CD14-positive monocyte (primary cell): ENCODE measurements at regions not wholly inside any gene's neighbourhood (a gene's known extent, or its start where the extent isn't known, plus 50 kb on each side); places are given as distances from the start of the nearest gene placed in this dataset.

Source experiments
- DNase-seq, 3 donors: peaks; one replicate each; pipeline ENCODE4 v3.0.0-alpha.2; 2011 to 2022
- H2AFZ ChIP-seq: 2 replicates; pipeline ENCODE4 v1.6.0; 2012; ENCODE audit warnings: mild to moderate bottlenecking, low read depth, low read length, inconsistent platforms; ENCODE audit not compliant: insufficient read depth, poor library complexity, severe bottlenecking
- H3K27ac ChIP-seq, 2 donors: 1 replicate in 1 of 2; 2 replicates in 1 of 2; pipeline ENCODE4 v1.5.1; 2012 to 2013; ENCODE audit warnings: low read length in 2 of 2, control low read depth in 1 of 2, inconsistent platforms in 1 of 2, low read depth in 1 of 2, mild to moderate bottlenecking in 1 of 2
- H3K27me3 ChIP-seq, 2 donors: one replicate each; pipeline versions ENCODE4 v1.6.0 to v1.6.1; 2011 to 2013; ENCODE audit warnings: low read length in 2 of 2; ENCODE audit not compliant: control insufficient read depth in 2 of 2, insufficient read depth in 2 of 2
- H3K36me3 ChIP-seq, 2 donors: replicated peaks in 1 of 2; 1 replicate in 1 of 2; 2 replicates in 1 of 2; pipeline versions ENCODE4 v1.5.1 to v1.6.1; 2012 to 2013; ENCODE audit warnings: low read length in 2 of 2, control low read depth in 1 of 2, inconsistent platforms in 1 of 2, mild to moderate bottlenecking in 1 of 2; ENCODE audit not compliant: insufficient read depth in 2 of 2, control insufficient read depth in 1 of 2
- H3K4me1 ChIP-seq, 2 donors: 1 replicate in 1 of 2; 2 replicates in 1 of 2; pipeline versions ENCODE4 v1.5.1 to v1.6.1; 2012 to 2013; ENCODE audit warnings: low read length in 2 of 2, control low read depth in 1 of 2, inconsistent platforms in 1 of 2, mild to moderate bottlenecking in 1 of 2, moderate library complexity in 1 of 2; ENCODE audit not compliant: insufficient read depth in 2 of 2, control insufficient read depth in 1 of 2
- H3K4me2 ChIP-seq: replicated peaks from 2 replicates; pipeline ENCODE3; 2012; ENCODE audit warnings: low read length, moderate library complexity, mild to moderate bottlenecking; ENCODE audit not compliant: poor library complexity, severe bottlenecking; ENCODE audit errors: extremely low read depth
- H3K4me3 ChIP-seq, 3 experiments: fragments of 200-600 bp in 1 of 3; sonication (generic) in 1 of 3; replicated peaks in 1 of 3; 1 replicate in 2 of 3; 2 replicates in 1 of 3; pipeline ENCODE4 v1.5.1; 2011 to 2013; ENCODE audit warnings: low read length in 3 of 3, mild to moderate bottlenecking in 3 of 3, control low read depth in 2 of 3, low read depth in 2 of 3, inconsistent platforms in 1 of 3, moderate library complexity in 1 of 3
- H3K79me2 ChIP-seq: 2 replicates; pipeline ENCODE4 v1.6.0; 2012; ENCODE audit warnings: mild to moderate bottlenecking, control low read depth, inconsistent platforms, low read length, moderate library complexity; ENCODE audit not compliant: insufficient read depth
- H3K9ac ChIP-seq: 2 replicates; pipeline ENCODE4 v1.6.0; 2017; ENCODE audit warnings: low read length, mild to moderate bottlenecking; ENCODE audit not compliant: insufficient read depth, poor library complexity, severe bottlenecking
- H3K9me3 ChIP-seq, 2 donors: replicated peaks in 1 of 2; 1 replicate in 1 of 2; 2 replicates in 1 of 2; pipeline versions ENCODE4 v1.5.1 to v1.6.1; 2012 to 2013; ENCODE audit warnings: low read length in 2 of 2, control low read depth in 1 of 2; ENCODE audit not compliant: control insufficient read depth in 1 of 2, insufficient read depth in 1 of 2
- H4K20me1 ChIP-seq: 2 replicates; pipeline ENCODE4 v1.6.0; 2012; ENCODE audit warnings: mild to moderate bottlenecking, low read length, control low read depth, moderate library complexity; ENCODE audit not compliant: insufficient read depth
- H3K27ac Mint-ChIP-seq, 7 donors: one replicate each; pipeline ENCODE4 v1.8.0; 2020; ENCODE audit warnings: mild to moderate bottlenecking in 7 of 7, mixed read lengths in 7 of 7, moderate library complexity in 6 of 7, inconsistent platforms in 2 of 7
- H3K27me3 Mint-ChIP-seq, 3 donors: one replicate each; pipeline ENCODE4 v1.8.0; 2021 to 2022; ENCODE audit warnings: low read depth in 3 of 3, mild to moderate bottlenecking in 3 of 3, mixed read lengths in 3 of 3, moderate library complexity in 3 of 3, inconsistent platforms in 1 of 3
- H3K36me3 Mint-ChIP-seq, 2 donors: one replicate each; pipeline ENCODE4 v1.8.0; 2020; ENCODE audit warnings: mixed read lengths in 2 of 2, inconsistent platforms in 1 of 2, mild to moderate bottlenecking in 1 of 2
- H3K4me1 Mint-ChIP-seq: one replicate; pipeline ENCODE4 v1.8.0; 2020; ENCODE audit warnings: mild to moderate bottlenecking, mixed read lengths
- H3K4me3 Mint-ChIP-seq, 2 donors: one replicate each; pipeline ENCODE4 v1.8.0; 2020; ENCODE audit warnings: mild to moderate bottlenecking in 2 of 2, mixed read lengths in 2 of 2, moderate library complexity in 1 of 2
- H3K9me3 Mint-ChIP-seq, 7 donors: one replicate each; pipeline ENCODE4 v1.8.0; 2020 to 2022; ENCODE audit warnings: mixed read lengths in 7 of 7, mild to moderate bottlenecking in 6 of 7, moderate library complexity in 6 of 7, inconsistent platforms in 2 of 7
- WGBS: methylation state at CpG from one replicate; pipeline ENCODE4 v1.1.5; 2013; ENCODE audit warnings: missing lambda C conversion rate; ENCODE audit not compliant: insufficient coverage; 5-methylcytosine and 5-hydroxymethylcytosine counted together
- intact Hi-C, 2 donors: fragments of 100-400 bp; cut with micrococcal nuclease; formaldehyde crosslinking; loops; one replicate each; pipeline versions ENCODE4 v1.15.0 to v1.15.1; 2023
- TF ChIP-seq, protein P1 (sequence below): fragments of 200-600 bp; IDR thresholded peaks from one replicate; pipeline ENCODE4 v1.8.0; 2022; ENCODE audit warnings: antibody characterized with exemption, mild to moderate bottlenecking

GRCh38 chr5:51096859-51097258, 286.4 kb upstream of the ISL1 start:
- H3K4me3 ChIP-seq = no peak overlapping the region
- no peaks in the 10 kb centered on the region for H4K20me1 ChIP-seq
- DNase-seq = no peak
- H3K4me2 ChIP-seq = no peak overlapping the region
- Mint-ChIP-seq H3K9me3 (peaks cover 0 to 17% (median 8%) of the 10 kb centered on the region in 7 donors), H3K4me1 (no peaks in the 10 kb centered on the region), H3K27ac (no peak overlapping the region), H3K36me3 (no peaks in the 10 kb centered on the region), H3K27me3 (peaks cover 0 to 3% (median 0%) of the 10 kb centered on the region in 3 donors), H3K4me3 (no peak overlapping the region)
- peaks cover 3 to 6% of the 10 kb centered on the region in 2 donors for H3K9me3 ChIP-seq
- TF ChIP-seq, protein P1, sequence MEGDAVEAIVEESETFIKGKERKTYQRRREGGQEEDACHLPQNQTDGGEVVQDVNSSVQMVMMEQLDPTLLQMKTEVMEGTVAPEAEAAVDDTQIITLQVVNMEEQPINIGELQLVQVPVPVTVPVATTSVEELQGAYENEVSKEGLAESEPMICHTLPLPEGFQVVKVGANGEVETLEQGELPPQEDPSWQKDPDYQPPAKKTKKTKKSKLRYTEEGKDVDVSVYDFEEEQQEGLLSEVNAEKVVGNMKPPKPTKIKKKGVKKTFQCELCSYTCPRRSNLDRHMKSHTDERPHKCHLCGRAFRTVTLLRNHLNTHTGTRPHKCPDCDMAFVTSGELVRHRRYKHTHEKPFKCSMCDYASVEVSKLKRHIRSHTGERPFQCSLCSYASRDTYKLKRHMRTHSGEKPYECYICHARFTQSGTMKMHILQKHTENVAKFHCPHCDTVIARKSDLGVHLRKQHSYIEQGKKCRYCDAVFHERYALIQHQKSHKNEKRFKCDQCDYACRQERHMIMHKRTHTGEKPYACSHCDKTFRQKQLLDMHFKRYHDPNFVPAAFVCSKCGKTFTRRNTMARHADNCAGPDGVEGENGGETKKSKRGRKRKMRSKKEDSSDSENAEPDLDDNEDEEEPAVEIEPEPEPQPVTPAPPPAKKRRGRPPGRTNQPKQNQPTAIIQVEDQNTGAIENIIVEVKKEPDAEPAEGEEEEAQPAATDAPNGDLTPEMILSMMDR = no peak
- H3K27me3 ChIP-seq = no peaks in the 10 kb centered on the region
- H3K9ac ChIP-seq = no peak overlapping the region
- no peaks in the 10 kb centered on the region for H3K36me3 ChIP-seq
- H3K4me1 ChIP-seq = no peaks in the 10 kb centered on the region
- intact Hi-C loops = no loop called here
- H3K79me2 ChIP-seq = no peaks in the 10 kb centered on the region
- WGBS = 63% methylated on average over 2 of the region's 3 CpGs
- H2AFZ ChIP-seq = no peak overlapping the region
- H3K27ac ChIP-seq = no peak overlapping the region

GRCh38 chr5:51099173-51099853, 283.9 kb upstream of the ISL1 start:
- Histone ChIP-seq H3K4me3 (no peak overlapping the region), H3K9me3 (peaks cover 3 to 6% of the 10 kb centered on the region in 2 donors), H2AFZ (no peak overlapping the region), H3K27ac (no peak overlapping the region), H3K4me2 (no peak overlapping the region), H4K20me1 (no peaks in the 10 kb centered on the region), H3K9ac (no peak overlapping the region), H3K79me2 (no peaks in the 10 kb centered on the region), H3K36me3 (no peaks in the 10 kb centered on the region), H3K27me3 (no peaks in the 10 kb centered on the region), H3K4me1 (no peaks in the 10 kb centered on the region)
- TF ChIP-seq, protein P1 = no peak
- H3K4me3 Mint-ChIP-seq = no peak overlapping the region
- H3K9me3 Mint-ChIP-seq = peaks cover 0 to 17% (median 8%) of the 10 kb centered on the region in 7 donors
- H3K27me3 Mint-ChIP-seq = peaks cover 0 to 3% (median 0%) of the 10 kb centered on the region in 3 donors
- intact Hi-C loops = no loop called here
- no peak for DNase-seq
- WGBS = 80% methylated on average over 1 of the region's 6 CpGs
- H3K27ac Mint-ChIP-seq = no peak overlapping the region
- no peaks in the 10 kb centered on the region for H3K36me3 Mint-ChIP-seq
- H3K4me1 Mint-ChIP-seq = no peaks in the 10 kb centered on the region
